DMS79 treated with DMSO at 0.1 percent for 48 hours (cell line): ENCODE measurements at regions not wholly inside any gene's neighbourhood (a gene's known extent, or its start where the extent isn't known, plus 50 kb on each side); places are given as distances from the start of the nearest gene placed in this dataset.

Experiments used
- DNase-seq: peaks from one replicate; lab custom pipeline; 2025; lab: John Stamatoyannopoulos, UW

GRCh38 chr3:34239875-34240274 is 441.4 kb downstream of the PDCD6IP start:
- no peak for DNase-seq

GRCh38 chr3:34247401-34247800 is 449.0 kb downstream of the PDCD6IP start:
- DNase-seq, result no peak

- DNase-seq, result no peak
Observed at GRCh38 chr3:34248352-34248751, 449.9 kb downstream of the PDCD6IP start.

GRCh38 chr3:34254285-34254684 is 455.9 kb downstream of the PDCD6IP start:
- DNase-seq, result no peak

- peak; percentile 86 for DNase-seq
Observed at GRCh38 chr3:34256021-34256420, 457.6 kb downstream of the PDCD6IP start.

GRCh38 chr3:34256791-34257190 is 458.4 kb downstream of the PDCD6IP start:
- no peak for DNase-seq

- DNase-seq, result peak; percentile 53
Observed at GRCh38 chr3:34258271-34258998, 460.0 kb downstream of the PDCD6IP start.

GRCh38 chr3:34260271-34261000 is 462.0 kb downstream of the PDCD6IP start:
- no peak for DNase-seq

GRCh38 chr3:34261001-34261385 is 462.6 kb downstream of the PDCD6IP start:
- DNase-seq, result no peak

- DNase-seq, result no peak
Observed at GRCh38 chr3:34263101-34263621, 464.7 kb downstream of the PDCD6IP start.

GRCh38 chr3:34264337-34265041 is 466.1 kb downstream of the PDCD6IP start:
- no peak for DNase-seq

GRCh38 chr3:34267088-34267487 is 468.7 kb downstream of the PDCD6IP start:
- no peak for DNase-seq

- no peak for DNase-seq
Observed at GRCh38 chr3:34268032-34268709, 469.7 kb downstream of the PDCD6IP start.

GRCh38 chr3:34275811-34276210 is 477.4 kb downstream of the PDCD6IP start:
- no peak for DNase-seq

GRCh38 chr3:34276342-34276741 is 477.9 kb downstream of the PDCD6IP start:
- DNase-seq, result no peak

GRCh38 chr3:34277110-34277509 is 478.7 kb downstream of the PDCD6IP start:
- no peak for DNase-seq

GRCh38 chr3:34279901-34280300 is 481.5 kb downstream of the PDCD6IP start:
- no peak for DNase-seq

- DNase-seq, result no peak
Observed at GRCh38 chr3:34283751-34284150, 485.3 kb downstream of the PDCD6IP start.

- DNase-seq, result no peak
Observed at GRCh38 chr3:34284959-34285826, 486.8 kb downstream of the PDCD6IP start.

- no peak for DNase-seq
Observed at GRCh38 chr3:34285827-34286188, 487.4 kb downstream of the PDCD6IP start.

- no peak for DNase-seq
Observed at GRCh38 chr3:34292605-34293300, 494.3 kb downstream of the PDCD6IP start.
